GM18502 (cell line): ENCODE measurements at regions not wholly inside any gene's neighbourhood (a gene's known extent, or its start where the extent isn't known, plus 50 kb on each side); places are given as distances from the start of the nearest gene placed in this dataset.
"Not testable (repeated sequence)": the region's sequence is repeated elsewhere in the genome, so short reads cannot be mapped to it uniquely, and the experiment has no call there.

Experiments used
- ATAC-seq: cut with Tn5 transposase; IDR thresholded peaks from one replicate; pipeline ENCODE4 v1.9.1; 2021; ENCODE audit warnings: mild to moderate bottlenecking; ENCODE audit not compliant: unreplicated experiment, poor library complexity

- no peak for ATAC-seq
These were observed 103.3 kb upstream of the DPH5 start for GRCh38 chr1:101128846-101129245.

GRCh38 chr1:101128211-101128727, 102.7 kb upstream of the DPH5 start:
- peak; percentile 99 for ATAC-seq

DNA sequence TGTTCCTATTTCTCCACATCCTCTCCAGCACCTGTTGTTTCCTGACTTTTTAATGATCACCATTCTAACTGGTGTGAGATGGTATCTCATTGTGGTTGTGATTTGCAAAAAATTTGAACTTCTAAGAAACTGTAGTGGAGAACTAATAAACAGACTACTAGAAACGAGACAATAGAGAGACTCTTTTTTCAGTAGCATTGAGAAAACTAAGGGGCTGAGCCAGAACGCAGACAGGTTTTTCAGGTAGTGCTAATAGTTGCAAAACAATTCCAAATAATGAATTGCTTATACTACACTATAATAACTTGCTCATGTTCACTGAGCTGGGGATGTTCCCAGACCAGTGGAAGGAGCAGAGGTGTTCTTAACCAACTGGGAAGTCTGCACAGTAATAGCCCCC, 98.8 kb upstream of the DPH5 start:
- no peak for ATAC-seq

DNA sequence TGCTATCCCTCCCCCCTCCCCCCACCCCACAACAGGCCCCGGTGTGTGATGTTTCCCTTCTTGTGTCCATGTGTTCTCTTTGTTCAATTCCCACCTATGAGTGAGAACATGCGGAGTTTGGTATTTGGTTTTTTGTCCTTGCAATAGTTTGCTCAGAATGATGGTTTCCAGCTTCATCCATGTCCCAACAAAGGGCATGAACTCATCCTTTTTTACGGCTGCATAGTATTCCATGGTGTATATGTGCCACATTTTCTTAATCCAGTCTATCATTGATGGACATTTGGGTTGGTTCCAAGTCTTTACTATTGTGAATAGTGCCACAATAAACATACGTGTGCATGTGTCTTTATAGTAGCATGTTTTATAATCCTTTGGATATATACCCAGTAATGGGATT, 98.3 kb upstream of the DPH5 start:
- ATAC-seq, result not testable (repeated sequence)

- ATAC-seq, result peak; percentile 97
These were observed 97.0 kb upstream of the DPH5 start for GRCh38 chr1:101122452-101123166.

- no peak for ATAC-seq
These were observed 96.4 kb upstream of the DPH5 start for GRCh38 chr1:101121975-101122374.

- no peak for ATAC-seq
These were observed 95.9 kb upstream of the DPH5 start for GRCh38 chr1:101121504-101121903.

- ATAC-seq, result no peak
These were observed 95.3 kb upstream of the DPH5 start for GRCh38 chr1:101120868-101121267.

DNA sequence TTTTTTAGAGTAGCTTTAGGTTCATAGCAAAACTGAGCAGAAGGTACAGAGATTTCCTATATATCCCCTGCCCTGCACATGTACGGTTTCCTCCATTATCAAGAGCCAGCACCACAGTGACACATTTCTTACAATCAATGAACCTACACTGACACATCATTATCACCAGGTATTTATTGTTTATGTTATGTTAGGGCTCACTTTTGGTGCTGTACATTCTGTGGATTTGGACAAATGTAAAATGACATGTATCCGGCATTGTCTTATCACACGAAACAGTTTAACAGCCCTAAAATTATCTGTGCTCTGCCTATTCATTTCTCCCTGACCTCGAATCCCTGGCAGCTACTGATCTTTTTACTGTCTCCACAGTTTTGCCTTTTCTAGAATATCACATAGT, 93.7 kb upstream of the DPH5 start:
- no peak for ATAC-seq

GRCh38 chr1:101116006-101116405, 90.4 kb upstream of the DPH5 start:
- ATAC-seq, result no peak

DNA sequence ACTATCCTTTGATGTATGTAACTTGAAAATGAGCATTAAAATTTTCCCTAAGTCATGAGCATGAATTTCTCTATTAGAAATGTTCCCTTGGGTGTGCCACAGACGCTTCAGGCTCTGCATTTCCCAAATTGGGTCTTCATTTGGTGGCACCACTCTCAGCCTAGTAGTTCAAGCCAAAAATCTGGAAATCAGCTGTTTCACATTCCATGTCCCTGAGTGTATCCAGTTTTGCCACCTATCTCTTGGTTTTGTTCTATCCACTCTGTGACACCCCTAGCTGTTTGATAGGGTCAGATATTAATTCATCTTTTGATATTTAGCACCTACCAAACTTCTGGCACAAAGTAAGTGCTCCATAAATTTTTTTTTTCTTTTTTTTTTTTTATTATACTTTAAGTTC, 89.5 kb upstream of the DPH5 start:
- ATAC-seq, result no peak

DNA sequence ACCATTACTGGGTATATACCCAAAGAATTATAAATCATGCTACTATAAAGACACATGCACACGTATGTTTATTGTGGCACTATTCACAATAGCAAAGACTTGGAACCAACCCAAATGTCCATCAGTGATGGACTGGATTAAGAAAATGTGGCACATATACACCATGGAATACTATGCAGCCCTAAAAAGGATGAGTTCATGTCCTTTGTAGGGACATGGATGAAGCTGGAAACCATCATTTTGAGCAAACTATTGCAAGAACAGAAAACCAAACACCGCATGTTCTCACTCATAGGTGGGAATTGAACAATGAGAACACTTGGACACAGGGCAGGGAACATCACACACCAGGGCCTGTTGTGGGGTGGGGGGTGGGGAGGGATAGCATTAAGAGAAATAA, 88.5 kb upstream of the DPH5 start:
- ATAC-seq, result not testable (repeated sequence)

DNA sequence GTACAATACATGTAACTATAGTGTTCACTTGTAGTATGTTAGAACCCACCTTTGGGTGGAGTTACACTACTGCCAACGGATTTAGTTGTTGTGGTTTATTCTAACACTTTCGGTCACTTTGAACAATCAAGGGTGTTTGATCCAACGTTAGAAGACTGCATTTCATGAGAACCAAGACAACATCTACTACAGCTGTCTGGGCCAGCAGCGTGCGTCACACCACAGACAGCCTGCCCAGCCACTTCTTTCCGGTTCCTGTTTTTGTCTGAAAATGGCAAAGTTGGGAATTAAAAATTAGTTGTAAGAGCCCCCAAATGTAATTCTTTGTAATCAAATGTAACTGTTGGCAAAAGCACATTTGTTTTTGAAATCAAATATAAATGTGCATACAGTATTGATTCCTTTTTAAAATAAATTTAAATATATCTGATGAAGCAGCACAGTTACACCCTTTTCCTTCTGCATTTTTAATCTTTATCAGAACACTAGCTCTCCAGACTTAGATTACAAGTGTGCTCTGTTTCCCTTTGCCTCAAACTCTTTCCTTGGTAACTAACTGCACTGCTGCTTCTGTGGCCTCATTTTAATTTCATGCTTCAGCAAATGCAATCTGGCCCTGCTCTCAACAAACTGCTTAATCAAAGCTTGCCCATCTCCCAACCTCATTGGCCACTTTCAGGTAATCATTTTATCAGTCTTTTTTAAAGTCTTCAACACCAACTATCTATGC, 86.6 kb upstream of the DPH5 start:
- ATAC-seq, result peak; percentile 97

DNA sequence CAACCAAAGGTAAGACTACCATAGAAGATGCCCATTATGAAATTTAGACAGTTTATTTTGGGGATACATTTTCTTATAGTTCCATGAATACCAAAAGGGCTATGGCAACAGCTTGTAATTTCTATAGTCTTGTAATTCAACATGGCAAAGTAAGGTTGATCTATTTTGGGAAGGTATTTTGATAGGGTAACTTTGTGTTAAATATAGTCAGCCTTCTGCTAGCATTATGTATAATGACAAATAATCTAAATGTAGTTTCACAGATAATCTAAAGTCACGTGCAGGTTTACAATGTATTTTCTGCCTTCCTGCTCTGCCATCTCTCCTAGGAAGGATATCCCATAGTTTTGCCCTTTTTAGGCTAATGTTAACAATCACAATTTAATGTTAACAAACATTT, 85.9 kb upstream of the DPH5 start:
- ATAC-seq, result no peak

DNA sequence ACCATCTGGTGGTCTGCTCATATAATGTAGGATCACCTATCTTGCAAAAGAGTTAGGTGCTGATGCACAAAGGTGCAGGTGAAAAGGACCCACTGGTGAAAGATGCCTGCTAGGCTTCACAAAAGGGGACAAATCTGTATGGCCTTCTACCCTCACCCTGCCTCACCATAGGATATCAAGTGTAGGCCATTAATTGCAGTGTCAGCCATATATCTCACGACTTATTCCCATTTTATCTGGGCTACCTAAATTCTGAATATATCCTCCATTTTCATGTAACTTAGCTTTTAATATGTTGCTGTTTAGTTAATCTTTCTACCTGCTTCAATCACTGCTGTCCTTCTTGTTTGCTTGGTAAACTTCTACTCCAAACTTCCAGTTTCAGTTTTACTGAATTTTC, 84.2 kb upstream of the DPH5 start:
- no peak for ATAC-seq

DNA sequence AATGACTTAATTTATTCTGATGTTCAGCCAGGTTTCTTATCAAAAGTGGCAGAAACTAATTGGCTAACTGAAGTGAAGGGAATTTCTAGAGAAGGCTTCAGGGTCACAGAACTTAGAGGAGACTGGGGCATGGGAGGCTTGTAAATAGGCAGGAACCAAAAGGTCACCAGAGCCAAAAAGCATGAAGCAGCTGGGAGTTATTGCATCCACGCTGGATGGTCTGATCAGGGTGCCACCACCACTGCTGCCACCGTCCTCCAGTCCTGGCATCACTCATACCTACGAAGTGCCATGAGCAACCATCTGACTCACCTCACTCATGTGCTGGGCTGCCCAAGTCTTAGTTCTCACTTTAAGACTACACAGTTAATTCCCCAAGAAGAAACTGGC, 82.5 kb upstream of the DPH5 start:
- no peak for ATAC-seq

- no peak for ATAC-seq
These were observed 82.0 kb upstream of the DPH5 start for GRCh38 chr1:101107496-101108110.

DNA sequence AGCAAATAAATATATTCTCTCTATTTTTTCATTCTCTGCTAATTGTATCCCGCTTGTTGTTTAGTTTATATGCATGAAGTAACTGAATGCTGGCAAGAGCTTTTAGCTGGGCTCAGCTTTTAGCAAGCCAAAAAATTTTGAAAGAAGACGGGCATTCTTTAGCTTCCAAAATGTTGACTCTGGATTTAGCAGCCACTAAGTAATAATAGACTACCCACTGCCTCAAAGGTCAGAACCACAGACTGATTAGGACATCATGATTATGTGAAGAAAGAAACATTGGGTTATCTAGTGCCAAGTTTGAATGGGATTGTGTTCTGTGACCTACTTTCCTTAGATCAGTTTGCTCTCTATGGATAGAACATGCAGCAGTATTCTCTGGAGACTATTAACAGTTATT, 80.3 kb upstream of the DPH5 start:
- ATAC-seq, result no peak

DNA sequence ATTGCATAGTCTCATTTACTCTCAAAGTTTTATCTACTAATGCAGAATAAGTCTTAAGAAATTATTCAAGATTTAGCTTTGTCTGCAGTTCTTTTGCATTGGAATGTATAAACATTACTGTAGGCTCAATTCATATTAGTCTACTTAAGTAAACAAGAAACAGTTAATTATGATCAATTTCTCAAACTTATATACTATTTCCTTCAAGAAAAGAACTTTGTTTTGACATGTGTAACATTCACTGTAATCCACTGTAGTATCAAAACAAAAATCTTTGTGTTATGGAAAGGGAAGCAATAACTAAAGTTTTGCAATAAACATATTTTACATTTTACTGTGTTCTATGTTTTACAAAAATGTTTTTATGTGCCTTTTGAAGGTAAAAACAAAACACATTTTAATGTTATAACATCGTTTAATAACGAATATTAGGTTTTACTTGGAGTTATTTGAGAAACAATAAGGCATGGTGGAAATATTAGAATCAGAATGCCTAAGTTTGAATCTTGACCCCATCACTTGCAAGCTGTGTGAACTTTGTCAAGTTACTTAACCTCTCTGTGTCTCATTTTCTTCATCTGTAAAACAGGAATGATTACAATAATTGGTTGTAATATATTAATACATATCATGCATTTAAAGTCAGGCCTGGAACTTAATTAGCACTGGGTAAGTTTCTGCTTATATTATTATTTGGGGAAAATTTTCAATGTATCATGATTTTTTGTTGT, 77.0 kb upstream of the DPH5 start:
- ATAC-seq, result no peak

DNA sequence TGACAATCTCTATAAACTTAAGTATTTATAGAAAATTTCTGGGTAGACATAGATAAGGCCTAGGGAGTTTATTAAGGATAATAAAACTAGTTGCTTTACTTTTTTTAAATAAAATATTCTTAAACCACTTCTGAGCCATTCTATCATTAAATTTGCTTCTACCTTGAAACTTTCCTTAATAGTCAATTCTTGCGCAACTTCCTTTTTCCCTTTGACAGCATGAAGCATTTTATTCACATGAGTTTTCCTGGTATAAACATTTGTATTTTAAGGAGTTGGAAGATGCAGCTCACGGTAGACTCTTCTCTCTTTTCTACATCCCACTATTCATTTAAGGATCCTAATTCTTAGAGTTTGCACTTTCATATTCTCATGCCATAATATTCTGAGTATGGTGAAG, 75.8 kb upstream of the DPH5 start:
- ATAC-seq, result no peak

- no peak for ATAC-seq
These were observed 75.1 kb upstream of the DPH5 start for GRCh38 chr1:101100674-101101073.
